DOHH2 (cell line): ENCODE measurements at regions not wholly inside any gene's neighbourhood (a gene's known extent, or its start where the extent isn't known, plus 50 kb on each side); places are given as distances from the start of the nearest gene placed in this dataset.

Experiments used
- CTCF ChIP-seq: fragments of 200-600 bp; sonication (generic); IDR thresholded peaks from one replicate; pipeline ENCODE4 v1.5.1; 2014; ENCODE audit warnings: antibody characterized with exemption, mild to moderate bottlenecking, low read depth, low read length; ENCODE audit not compliant: poor library complexity, severe bottlenecking
- EZH2phosphoT487 ChIP-seq: fragments of 200-600 bp; sonication (generic); IDR thresholded peaks from 2 replicates; pipeline ENCODE4 v1.6.1; 2017; ENCODE audit warnings: borderline replicate concordance, mild to moderate bottlenecking, antibody characterized with exemption, low read length, moderate library complexity, mixed read lengths

- TF ChIP-seq CTCF (no peak), EZH2phosphoT487 (no peak)
Measured at GRCh38 chr10:130959752-130960195, 351.7 kb downstream of the TCERG1L start.
